Left ventricle myocardium superior (tissue), 1 donor: ENCODE measurements at regions not wholly inside any gene's neighbourhood (a gene's known extent, or its start where the extent isn't known, plus 50 kb on each side); places are given as distances from the start of the nearest gene placed in this dataset.

Experiments
- ATAC-seq: fragments of 200-7000 bp; cut with Tn5 transposase; one replicate; pipeline ENCODE4 v1.9.1; 2020; ENCODE audit warnings: mild to moderate bottlenecking, moderate library complexity
- DNase-seq: peaks from one replicate; pipeline ENCODE4 v3.0.0-alpha.2; 2020
- intact Hi-C: fragments of 100-400 bp; cut with micrococcal nuclease; formaldehyde crosslinking; loops from one replicate; pipeline ENCODE4 v1.11.0; 2022
- donor health status: DM: no; HTN: yes; CAD: no; lungs with severe emphysema.

- no peak for ATAC-seq
- no peak for DNase-seq
- intact Hi-C loops, result no loop called here
Observed at GRCh38 chr1:198858033-198858432, 219.2 kb downstream of the PTPRC start.

DNA sequence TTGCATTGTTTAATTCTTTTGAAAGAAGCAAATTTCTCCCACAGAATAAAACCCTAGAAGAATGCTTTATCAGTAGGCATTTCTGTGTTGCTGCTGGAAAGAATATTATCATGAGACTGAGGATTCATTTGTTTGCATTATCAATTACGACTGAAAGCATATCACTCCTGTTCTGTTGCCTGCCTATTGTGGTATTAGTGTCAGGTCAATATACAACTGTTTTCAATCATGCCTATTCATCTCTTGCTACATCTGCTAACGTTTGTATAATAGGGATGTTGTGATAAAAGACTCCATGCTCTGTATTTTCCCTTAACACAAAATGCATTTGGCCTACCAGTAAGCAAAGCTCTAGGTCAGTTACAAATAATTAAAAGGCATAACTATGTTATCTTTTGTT is 221.5 kb downstream of the PTPRC start:
- no peak for DNase-seq
- intact Hi-C loops, result no loop called here
- no peak for ATAC-seq

DNA sequence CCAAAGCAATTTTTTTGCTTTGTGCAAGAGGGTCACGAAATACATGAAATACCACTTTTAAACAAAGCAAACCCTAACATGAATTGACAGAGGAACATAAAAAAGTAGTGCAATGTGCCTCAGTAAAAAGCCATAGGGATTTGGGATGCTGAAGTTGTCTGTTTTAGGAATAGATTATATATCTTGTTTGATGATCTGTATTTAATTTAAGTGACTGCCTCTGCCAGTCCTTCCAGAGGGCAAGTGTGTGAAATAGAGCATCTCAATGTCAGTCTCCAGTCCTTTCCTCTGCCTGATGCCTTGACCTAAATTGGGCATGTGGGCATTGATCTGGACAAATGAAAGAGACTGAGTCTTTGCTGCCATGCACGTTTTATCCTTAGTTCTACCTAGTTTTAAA is 222.8 kb downstream of the PTPRC start:
- intact Hi-C loops, result no loop called here
- DNase-seq (no peak), ATAC-seq (no peak)

DNA sequence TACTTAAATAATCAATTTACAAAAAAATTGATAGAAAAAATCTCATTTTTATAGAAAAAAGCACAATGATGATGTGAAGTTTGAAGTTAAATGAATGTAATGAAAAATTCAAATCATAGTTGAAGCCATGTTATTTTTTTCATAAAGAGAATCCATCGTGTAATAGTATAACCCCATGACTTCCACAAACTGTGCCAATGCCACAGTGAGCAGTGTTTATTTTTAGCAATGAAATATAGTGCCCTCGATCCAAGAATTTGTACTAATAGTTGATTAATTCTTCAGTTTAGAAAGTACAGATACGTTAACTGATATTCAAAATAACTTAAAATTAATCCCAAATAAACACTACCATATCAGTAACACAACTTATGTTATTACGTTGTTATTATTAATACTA is 225.9 kb downstream of the PTPRC start:
- intact Hi-C loops, result no loop called here
- DNase-seq (no peak), ATAC-seq (no peak)

- no peak for DNase-seq
- ATAC-seq, result no peak
- intact Hi-C loops, result no loop called here
Observed at GRCh38 chr1:198865319-198865718, 226.5 kb downstream of the PTPRC start.

- DNase-seq, result no peak
- no peak for ATAC-seq
- intact Hi-C loops, result no loop called here
Observed at GRCh38 chr1:198867182-198867581, 228.3 kb downstream of the PTPRC start.

GRCh38 chr1:198873696-198874230 is 234.9 kb downstream of the PTPRC start:
- ATAC-seq, result no peak

DNA sequence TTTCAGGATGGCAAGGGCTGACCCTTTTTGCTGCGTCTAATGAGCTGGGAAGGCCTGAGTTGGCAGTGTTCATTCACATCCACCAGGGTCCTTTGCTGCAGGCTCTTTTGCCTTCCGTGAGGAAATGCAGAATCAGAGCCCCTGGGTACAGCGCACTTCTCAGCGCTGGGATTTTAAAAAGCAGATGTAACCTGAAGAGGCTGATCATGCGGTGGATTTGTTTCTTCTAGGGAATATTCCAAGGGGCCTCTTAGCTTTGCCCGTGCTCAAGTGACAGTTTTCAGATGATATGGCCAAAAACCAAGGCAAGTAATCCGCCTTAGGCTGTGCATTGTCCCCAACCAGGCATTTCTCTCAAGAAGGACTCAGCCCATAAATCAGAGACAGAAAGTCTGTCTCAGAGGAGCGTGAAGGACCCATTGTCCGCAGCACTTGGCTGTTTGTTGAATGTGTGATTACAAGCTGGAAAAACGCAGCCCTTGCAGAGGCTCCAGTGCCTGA is 237.6 kb downstream of the PTPRC start:
- no peak for DNase-seq

More at GRCh38 chr1:198873696-198874230, 234.9 kb downstream of the PTPRC start:
- intact Hi-C loops, result no loop called here
- DNase-seq, result no peak

GRCh38 chr1:198878566-198878965 is 239.7 kb downstream of the PTPRC start:
- ATAC-seq (no peak), DNase-seq (no peak)
- intact Hi-C loops, result no loop called here

More for the DNA sequence above, 237.6 kb downstream of the PTPRC start:
- ATAC-seq, result no peak
- intact Hi-C loops, result no loop called here

DNA sequence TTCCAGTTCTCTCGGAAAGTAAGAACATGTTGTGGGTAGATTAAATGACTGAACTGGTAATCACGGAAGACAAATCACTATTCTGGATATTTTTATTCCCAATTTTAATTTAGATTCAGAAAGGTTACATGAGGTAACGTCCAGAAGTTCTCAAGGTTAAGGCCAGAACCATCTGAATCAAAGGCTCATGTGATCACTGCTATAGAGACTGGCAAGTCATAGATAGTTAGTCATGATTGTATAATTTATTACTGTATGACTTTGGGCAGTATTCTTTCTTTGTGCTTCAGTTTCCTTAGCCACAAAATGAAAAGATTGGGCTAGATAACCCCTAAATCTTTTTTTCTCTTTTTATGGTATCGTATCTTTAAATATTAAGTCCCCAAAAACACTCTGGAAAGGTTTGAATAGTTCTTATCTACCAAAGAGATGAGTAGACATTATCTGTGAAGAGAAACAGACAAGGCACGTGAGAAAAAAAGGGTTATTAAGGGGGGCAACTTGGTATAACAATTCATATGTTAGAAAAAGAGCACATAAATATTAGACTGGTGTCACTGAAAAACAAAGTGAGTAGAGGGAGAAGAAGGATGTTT is 241.0 kb downstream of the PTPRC start:
- intact Hi-C loops, result no loop called here
- ATAC-seq (no peak), DNase-seq (no peak)

- DNase-seq, result no peak
- no peak for ATAC-seq
- intact Hi-C loops, result no loop called here
Observed at GRCh38 chr1:198880397-198880796, 241.6 kb downstream of the PTPRC start.

- DNase-seq (no peak), ATAC-seq (peak; percentile 48)
- intact Hi-C loops, result no loop called here
Observed at GRCh38 chr1:198880818-198881597, 242.2 kb downstream of the PTPRC start.

DNA sequence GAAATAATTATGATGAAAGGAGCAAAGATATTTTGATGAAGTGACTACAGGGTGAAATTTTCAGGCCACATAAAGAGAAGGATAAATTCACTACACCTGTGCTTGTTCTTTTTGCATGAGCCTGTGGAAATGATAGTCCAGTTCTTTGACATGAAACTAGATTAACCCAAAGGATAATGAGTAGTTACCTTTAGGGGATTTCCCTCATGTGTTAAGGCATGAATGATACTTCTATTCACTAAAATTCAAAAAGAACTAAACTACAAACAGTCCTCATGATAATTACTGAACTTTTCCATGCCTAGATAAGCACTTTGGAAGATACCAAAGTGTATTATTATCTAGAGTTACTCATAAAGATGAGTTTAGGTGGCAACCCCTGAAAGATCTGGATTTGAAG is 244.3 kb downstream of the PTPRC start:
- ATAC-seq (no peak), DNase-seq (no peak)
- intact Hi-C loops, result no loop called here

GRCh38 chr1:198887866-198888265 is 249.0 kb downstream of the PTPRC start:
- ATAC-seq (no peak), DNase-seq (no peak)
- intact Hi-C loops, result no loop called here

- intact Hi-C loops, result no loop called here
- no peak for ATAC-seq
- no peak for DNase-seq
Observed at GRCh38 chr1:198888379-198888943, 249.6 kb downstream of the PTPRC start.

DNA sequence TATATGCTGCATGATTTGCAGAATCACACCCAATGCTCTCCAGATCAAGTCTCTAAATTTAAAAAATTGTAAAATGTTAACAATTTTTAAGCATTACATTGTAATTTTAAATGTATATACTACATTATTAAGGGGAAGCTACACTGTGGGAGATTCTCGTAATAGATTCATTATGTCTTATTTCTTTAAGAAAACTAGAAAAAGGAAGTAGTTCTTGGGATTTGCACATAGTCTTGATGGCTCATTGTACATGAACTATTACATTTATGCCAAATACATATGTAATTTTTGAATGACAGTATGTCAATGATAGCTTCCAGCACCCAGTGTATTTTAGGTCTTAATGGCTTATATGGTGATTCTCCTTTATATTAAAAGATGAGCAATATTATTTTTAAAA is 250.3 kb downstream of the PTPRC start:
- ATAC-seq, result no peak
- intact Hi-C loops, result no loop called here
- DNase-seq, result no peak

GRCh38 chr1:198889749-198890148 is 250.9 kb downstream of the PTPRC start:
- ATAC-seq (no peak), DNase-seq (no peak)
- intact Hi-C loops, result no loop called here

GRCh38 chr1:198890214-198890930 is 251.5 kb downstream of the PTPRC start:
- intact Hi-C loops, result no loop called here
- DNase-seq, result no peak
- no peak for ATAC-seq

GRCh38 chr1:198892065-198892464 is 253.2 kb downstream of the PTPRC start:
- DNase-seq, result no peak
- ATAC-seq, result peak; percentile 70
- intact Hi-C loops, result no loop called here

GRCh38 chr1:198893141-198893540 is 254.3 kb downstream of the PTPRC start:
- intact Hi-C loops, result no loop called here
- no peak for ATAC-seq

More at GRCh38 chr1:198893141-198893540, 254.3 kb downstream of the PTPRC start:
- no peak for DNase-seq
